CD4-positive, alpha-beta T cell treated with Interleukin-4 for 4 hours (primary cell): ENCODE measurements at regions not wholly inside any gene's neighbourhood (a gene's known extent, or its start where the extent isn't known, plus 50 kb on each side); places are given as distances from the start of the nearest gene placed in this dataset.

Experiments used
- DNase-seq: peaks from one replicate; pipeline ENCODE4 v3.0.0-alpha.2; 2020

DNA sequence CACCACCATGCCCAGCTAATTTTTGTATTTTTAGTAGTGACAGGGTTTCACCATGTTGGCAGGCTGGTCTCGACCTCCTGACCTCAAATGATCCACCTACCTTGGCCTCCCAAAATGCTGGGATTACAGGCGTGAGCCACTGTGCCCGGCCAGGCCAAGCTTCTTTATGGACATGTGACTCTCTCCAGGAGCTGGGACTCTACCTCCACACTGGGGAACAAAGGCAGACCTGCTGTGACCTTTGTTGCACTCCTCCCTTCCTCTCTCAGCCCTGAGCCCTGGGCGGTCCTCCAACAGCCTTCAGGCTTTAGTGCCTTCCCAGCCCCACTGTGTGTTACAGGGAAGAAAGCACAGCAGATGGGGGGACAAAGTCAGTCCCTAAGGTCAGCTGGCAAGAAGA is 55.0 kb upstream of the DUSP5 start:
- no peak for DNase-seq

DNA sequence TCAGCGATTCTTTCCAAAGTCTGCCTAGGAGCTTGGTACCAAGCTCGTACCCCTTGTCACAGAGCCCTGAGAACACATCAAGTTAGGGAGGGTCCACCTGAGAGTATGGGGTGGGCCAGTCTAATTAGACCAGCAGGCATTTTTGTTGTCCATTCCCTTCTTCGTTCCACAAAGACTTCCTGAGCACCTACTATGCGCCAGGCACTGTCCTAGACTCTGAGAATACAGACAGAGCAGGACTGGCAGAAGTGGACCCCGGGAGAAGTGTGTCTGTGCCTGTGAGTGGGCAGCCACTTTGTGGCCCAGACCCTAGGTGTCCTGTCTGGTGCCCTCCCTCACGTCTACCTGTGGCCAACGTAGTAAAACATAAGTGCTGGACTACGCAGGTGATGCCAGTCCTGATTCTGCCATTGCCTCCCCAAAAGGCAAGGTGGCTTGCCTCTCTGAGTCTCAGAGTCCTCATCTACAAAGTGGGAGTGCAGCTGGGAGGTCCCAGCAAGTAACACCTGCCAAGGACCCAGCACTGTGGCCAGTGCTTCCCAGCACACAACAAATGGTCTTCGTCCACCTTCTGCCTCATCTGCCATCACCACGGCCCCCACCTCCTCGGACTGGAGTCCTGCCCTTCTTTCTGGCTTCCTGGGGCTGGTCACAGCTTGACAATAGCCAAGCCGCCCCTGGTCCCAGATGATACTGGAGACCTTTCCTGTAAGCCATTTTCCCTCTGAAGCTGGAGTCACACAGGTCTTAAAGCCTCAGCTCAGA is 54.3 kb upstream of the DUSP5 start:
- DNase-seq: no peak

DNA sequence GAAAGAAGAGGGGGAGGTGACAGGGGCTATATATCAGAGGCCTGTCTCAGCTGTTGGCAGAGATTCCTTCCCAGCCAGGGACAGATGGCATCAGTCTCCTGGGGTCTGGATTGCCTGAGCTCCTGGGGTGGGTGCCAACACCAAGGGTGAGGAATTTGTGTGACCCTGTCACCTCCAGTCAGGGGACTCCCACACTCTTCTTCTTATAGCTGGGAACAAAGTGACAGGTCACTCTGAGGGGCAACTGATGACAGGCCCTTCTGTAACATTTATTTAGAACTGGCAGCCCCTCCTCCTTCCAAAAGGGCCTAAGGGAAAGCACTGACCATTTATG is 53.7 kb upstream of the DUSP5 start:
- no peak for DNase-seq

DNA sequence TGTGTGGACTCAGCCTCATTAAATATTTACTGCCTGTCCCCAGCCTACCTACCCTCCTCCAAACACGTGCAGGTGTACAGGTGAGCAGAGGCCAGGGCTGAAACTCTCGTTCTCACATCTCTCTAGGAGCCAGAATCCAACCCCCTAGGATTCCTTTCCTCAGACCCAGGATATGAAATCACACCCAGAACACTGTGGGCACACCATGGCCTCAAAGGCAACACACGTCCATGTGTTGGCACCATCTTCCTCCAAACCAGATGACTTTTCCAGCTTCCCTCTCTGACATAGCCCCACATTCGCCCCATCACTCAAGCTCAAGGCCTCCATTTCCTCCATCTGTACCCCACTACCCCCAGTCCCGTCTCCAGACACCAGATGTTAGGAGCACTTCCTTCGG is 51.8 kb upstream of the DUSP5 start:
- no peak for DNase-seq

DNA sequence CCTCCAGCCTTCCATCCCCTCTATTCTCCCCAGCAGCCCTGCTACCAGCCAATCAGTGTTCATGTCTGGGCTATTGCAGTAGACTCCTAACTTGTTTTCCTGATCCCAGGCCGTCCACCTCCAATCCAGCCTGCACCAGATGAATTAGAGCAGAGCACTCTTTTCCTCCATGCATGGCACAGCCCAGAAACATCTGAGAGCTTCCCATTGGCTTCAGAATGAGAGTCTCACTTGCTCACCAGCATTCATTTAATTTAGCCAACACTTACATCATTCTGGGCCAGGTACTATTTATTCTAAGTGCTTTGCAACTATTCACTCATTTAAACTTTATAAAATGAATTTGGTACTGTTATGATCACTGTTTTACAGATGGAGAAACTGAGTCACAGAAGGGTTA is 51.4 kb upstream of the DUSP5 start:
- no peak for DNase-seq

DNA sequence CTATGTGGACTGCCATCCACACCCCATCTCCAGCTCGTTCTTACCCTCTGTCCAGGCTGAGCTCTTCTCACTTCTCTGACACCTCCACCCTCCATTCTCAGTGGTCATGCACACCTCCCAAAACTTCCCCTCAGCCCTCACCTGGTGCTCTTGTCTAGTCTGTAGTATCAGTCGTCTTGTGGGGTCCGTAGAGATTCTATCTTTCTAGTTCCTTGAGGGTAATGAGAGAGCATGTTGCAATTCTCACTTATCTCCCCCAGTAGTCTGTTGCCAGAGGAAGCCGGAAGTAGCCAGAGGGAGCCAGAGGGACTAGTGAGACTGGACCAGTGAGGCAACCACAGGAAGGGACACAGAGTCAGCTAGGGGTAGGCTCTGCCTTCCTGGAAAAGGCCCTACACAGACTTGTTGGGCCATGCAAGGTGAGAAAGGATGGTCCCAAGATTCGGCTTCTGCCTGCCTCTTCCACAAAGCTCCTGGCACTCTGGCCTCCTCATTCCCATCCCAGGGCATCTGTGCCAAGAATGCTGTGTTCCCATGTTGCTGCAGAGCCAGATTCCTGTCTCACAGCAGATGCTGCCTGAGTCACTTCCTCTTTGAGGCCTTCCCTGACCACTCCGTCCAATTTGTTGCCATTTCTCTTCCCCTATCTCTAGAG is 50.6 kb upstream of the DUSP5 start:
- no peak for DNase-seq

DNA sequence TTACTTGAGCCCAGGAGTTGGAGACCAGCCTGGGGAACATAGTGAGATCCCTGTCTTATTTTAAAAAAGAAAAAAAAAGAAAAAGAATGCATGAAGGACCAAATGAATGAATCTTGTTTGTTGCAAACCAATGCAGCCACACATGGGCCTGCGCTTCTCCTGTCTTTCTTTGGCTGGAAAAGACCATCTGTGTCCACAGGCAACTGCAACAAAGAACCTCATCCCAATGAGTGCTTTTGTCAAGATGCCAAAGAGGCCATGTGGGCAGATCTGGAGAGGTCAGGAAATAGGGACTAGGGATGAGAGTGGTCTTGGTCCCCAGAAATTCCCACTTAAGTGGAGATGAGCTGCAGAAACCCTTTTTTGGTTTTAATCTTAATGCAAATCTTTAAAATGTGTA is 49.8 kb upstream of the DUSP5 start:
- DNase-seq: no peak
